Embryonic facial prominence (tissue), 1 donor: ENCODE measurements at regions not wholly inside any gene's neighbourhood (a gene's known extent, or its start where the extent isn't known, plus 50 kb on each side); places are given as distances from the start of the nearest gene placed in this dataset.
"Not testable (repeated sequence)": the region's sequence is repeated elsewhere in the genome, so short reads cannot be mapped to it uniquely, and the experiment has no call there.

ENCODE experiments used
- DNase-seq: peaks from one replicate; pipeline ENCODE4 v3.0.0-alpha.2; 2016; ENCODE audit errors: extremely low spot score

- DNase-seq, result no peak
These were observed 156.0 kb upstream of the L3MBTL4 start for GRCh38 chr18:6570581-6571238.

- DNase-seq, result no peak
These were observed 156.5 kb upstream of the L3MBTL4 start for GRCh38 chr18:6571239-6571602.

- DNase-seq, result not testable (repeated sequence)
These were observed 157.3 kb upstream of the ARHGAP28 start for GRCh38 chr18:6572192-6572591.

- no peak for DNase-seq
These were observed 154.9 kb upstream of the ARHGAP28 start for GRCh38 chr18:6574631-6575030.

GRCh38 chr18:6575908-6576307 is 153.6 kb upstream of the ARHGAP28 start:
- DNase-seq, result no peak

- DNase-seq, result no peak
These were observed 152.7 kb upstream of the ARHGAP28 start for GRCh38 chr18:6576718-6577375.

- no peak for DNase-seq
These were observed 150.8 kb upstream of the ARHGAP28 start for GRCh38 chr18:6578686-6579085.

- no peak for DNase-seq
These were observed 150.0 kb upstream of the ARHGAP28 start for GRCh38 chr18:6579486-6579885.

- no peak for DNase-seq
These were observed 149.1 kb upstream of the ARHGAP28 start for GRCh38 chr18:6580401-6580800.

GRCh38 chr18:6589923-6590322 is 139.6 kb upstream of the ARHGAP28 start:
- DNase-seq, result no peak

GRCh38 chr18:6590326-6590725 is 139.2 kb upstream of the ARHGAP28 start:
- no peak for DNase-seq

GRCh38 chr18:6591491-6591890 is 138.0 kb upstream of the ARHGAP28 start:
- DNase-seq, result no peak

GRCh38 chr18:6592522-6592921 is 137.0 kb upstream of the ARHGAP28 start:
- DNase-seq, result no peak

GRCh38 chr18:6593142-6593885 is 136.2 kb upstream of the ARHGAP28 start:
- DNase-seq, result no peak

- DNase-seq, result no peak
These were observed 133.8 kb upstream of the ARHGAP28 start for GRCh38 chr18:6595666-6596065.

- no peak for DNase-seq
These were observed 130.9 kb upstream of the ARHGAP28 start for GRCh38 chr18:6598657-6599056.

GRCh38 chr18:6600667-6601167 is 128.8 kb upstream of the ARHGAP28 start:
- no peak for DNase-seq

GRCh38 chr18:6601241-6601640 is 128.3 kb upstream of the ARHGAP28 start:
- no peak for DNase-seq

GRCh38 chr18:6602365-6602764 is 127.2 kb upstream of the ARHGAP28 start:
- no peak for DNase-seq

GRCh38 chr18:6604573-6604941 is 125.0 kb upstream of the ARHGAP28 start:
- no peak for DNase-seq

- no peak for DNase-seq
These were observed 124.2 kb upstream of the ARHGAP28 start for GRCh38 chr18:6605115-6605869.

GRCh38 chr18:6606411-6607085 is 123.0 kb upstream of the ARHGAP28 start:
- DNase-seq, result no peak
